GM12872 (cell line): ENCODE measurements at regions not wholly inside any gene's neighbourhood (a gene's known extent, or its start where the extent isn't known, plus 50 kb on each side); places are given as distances from the start of the nearest gene placed in this dataset.

Experiments used
- CTCF ChIP-seq: IDR thresholded peaks from 3 replicates; pipeline ENCODE4 v1.5.1; 2011; ENCODE audit warnings: low read depth, mild to moderate bottlenecking, low read length, moderate library complexity; ENCODE audit not compliant: insufficient read depth

DNA sequence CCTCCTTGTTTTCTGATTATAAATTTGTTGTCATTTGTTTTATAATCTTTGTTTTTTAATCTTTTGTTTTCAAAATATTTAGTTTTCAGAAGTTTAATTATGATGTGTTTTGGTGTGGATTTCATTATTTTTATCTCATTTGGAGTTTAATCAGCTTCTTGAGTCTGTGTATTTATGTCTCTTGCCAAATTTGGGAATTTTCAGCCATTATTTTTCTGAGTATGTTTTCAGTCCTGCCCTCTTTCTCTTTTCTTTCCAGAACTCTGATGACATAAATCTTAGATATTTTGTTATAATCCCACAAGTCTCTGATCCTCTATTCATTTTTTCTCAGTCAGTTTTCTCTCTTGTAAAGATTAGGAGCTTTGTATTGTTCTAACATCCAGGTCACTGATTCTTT is 89.8 kb downstream of the RHOU start:
- no peak for TF ChIP-seq CTCF

DNA sequence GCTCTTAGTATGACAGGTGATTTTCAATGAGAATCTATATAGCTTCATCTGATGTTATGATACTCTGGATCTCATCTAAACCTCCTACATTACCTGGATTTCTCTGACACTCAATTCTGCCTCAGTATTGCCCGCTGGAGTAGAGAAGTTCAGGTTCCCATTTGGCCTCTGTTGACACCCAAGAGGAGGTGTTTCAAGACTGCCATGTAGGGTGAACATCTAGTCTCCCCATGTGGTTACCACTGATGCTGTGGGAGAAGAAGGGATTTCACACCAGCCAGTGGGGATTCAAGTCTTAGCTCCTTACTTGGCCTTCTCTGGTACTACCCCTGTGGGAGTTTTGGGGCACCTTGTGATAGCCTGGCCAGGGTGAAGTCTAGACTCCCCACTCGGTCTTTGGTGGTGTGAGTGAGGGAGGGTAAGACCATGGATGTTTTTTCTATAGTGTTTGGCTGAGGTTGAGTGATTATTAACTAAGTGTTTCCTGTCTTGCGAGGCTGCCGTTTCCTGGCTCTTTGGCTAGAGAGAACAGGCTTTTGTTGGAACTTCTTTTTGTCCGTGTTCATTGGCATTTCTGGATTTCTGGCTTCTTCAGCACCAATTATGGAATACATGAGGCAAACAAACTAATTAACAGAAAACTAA is 90.7 kb downstream of the RHOU start:
- TF ChIP-seq CTCF = no peak

DNA sequence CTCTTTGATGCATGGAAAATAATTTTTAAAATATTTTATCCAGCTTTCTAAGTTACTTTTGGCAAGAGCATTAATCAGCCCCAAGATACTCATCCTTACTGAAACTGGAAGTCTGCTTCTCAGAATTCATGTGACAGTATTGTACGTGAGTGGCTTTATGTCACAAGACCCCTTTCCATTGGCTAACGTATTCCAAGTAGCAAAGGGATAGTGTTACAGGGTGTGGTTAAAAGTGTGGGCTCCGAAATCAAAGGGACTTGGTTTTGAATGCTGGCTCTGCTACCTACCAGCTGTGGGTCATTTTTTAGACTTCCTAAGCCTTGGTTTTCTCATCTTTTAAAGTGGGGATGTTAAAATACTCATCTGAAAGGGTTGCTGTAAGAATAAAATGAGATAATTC is 91.7 kb downstream of the RHOU start:
- TF ChIP-seq CTCF = no peak

DNA sequence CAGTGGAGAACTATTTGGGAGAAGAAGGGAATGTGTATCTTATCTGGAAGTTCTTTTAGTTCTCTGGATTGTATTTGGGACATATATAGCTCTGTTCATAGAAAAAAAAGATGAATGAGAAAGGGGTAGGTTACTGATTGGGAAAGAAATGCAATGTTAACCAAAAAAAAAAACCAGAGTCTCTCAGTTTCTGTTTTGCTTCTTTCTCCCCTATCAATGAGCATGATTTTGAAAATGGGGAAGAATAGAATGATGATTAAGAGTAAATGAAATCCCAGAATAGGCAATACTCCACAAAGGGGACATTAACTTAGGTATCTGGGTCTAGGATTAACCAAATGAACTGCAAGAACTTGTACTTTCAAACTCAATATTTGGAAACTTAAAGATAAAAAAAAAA is 92.9 kb downstream of the RHOU start:
- no peak for TF ChIP-seq CTCF

GRCh38 chr1:228830185-228830953 is 95.1 kb downstream of the RHOU start:
- no peak for TF ChIP-seq CTCF

GRCh38 chr1:228830954-228831481 is 95.7 kb downstream of the RHOU start:
- no peak for TF ChIP-seq CTCF

DNA sequence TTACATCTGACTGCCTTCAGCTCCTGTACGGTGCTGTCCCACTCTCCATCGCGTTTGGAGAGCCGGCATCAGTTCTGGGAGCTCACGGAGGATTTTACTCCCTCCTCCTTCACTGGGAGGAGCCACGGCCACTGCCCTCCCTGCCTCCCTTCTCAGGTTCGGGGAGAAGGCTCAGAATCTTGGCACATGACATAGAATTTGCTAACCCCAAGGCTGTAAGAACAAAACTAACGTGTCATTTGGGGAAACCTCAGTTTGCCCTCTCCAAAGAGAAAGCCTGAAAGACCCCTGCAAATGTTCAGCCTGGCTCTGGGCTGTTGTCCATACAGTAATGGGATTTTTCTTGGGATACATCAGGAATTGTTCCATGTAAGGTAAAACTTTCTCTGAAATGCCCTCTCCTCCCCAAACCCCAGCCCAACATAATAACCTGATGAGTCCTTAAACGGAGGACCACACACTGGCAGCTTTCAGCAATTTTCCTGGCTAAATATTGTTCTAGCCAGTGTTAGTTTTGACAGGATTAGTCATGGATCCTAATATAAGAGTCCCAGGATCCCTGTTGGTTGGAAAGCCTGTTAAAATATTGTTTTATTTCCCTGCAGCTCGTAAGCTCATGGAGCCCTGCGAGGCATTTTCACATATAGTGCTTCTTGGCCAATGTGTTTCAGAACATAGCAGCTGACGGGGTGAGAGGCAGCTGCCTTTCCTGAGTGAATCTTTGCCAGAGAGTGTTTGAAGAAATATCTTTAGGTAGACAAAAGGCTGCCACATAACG is 98.8 kb downstream of the RHOU start:
- no peak for TF ChIP-seq CTCF
